Inferior parietal cortex (tissue), 1 donor: ENCODE measurements at regions not wholly inside any gene's neighbourhood (a gene's known extent, or its start where the extent isn't known, plus 50 kb on each side); places are given as distances from the start of the nearest gene placed in this dataset.
"Not testable (repeated sequence)": the region's sequence is repeated elsewhere in the genome, so short reads cannot be mapped to it uniquely, and the experiment has no call there.

Experiments used
- DNase-seq: peaks from one replicate; pipeline ENCODE4 v3.0.0-alpha.2; 2016; ENCODE audit errors: extremely low spot score

DNA sequence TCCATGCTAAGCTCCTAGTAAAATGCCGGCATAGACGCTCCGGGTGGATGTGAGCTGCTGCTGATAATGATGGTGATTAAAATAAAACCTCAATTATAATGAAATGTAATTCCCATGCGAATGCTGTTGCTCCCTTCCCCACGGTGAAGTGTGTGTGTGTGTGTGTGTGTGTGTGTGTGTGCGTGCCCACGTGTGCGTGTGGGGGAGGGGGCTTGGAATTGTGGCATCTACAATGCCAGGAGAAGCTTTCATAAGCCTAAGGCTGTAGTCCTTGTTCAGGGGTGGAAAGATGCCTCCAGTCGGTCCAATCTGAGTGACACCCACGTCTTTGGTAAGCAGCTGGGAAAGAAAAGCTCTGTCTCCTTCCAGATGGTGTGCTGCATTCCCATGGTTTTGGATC lies 137.9 kb downstream of the CDH26 start:
- DNase-seq = peak; percentile 32

DNA sequence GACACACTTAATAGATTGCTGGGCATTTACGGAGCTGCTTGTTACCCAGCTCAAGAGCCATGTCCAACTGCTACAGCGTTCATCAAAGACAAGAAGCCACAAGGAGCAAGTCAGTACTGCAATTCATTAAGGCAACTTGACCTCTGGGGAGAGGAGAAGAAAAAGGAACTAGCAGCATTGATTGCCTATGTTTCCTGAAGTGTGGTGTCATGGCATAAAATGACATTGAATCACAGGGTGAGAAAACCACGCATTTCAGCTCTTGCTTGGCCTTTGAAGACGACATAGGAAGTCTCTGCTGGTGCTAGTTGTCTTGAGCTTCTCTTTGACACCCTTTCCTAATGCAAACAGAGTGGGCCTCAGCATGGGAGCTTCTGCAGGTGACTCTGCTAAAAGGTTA lies 139.1 kb downstream of the CDH26 start:
- no peak for DNase-seq

DNA sequence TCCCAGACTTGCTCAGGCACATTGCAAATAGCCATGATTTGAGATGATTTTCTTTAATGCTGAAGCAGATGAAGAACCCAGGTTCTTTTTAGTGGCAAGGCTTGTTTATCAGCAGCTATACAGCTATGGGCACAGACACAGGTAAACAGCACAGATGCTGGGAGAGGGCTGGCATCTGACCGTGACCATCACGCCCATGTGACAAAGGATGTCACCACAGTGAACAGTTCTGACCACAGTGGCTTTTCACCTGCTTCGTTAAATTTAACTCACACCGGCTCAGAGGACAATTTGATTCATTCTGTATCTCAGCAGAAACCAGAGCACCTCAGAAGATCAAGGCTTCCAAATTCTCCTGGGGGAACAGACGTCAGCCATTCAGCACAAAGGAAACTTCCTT lies 142.6 kb downstream of the CDH26 start:
- no peak for DNase-seq

DNA sequence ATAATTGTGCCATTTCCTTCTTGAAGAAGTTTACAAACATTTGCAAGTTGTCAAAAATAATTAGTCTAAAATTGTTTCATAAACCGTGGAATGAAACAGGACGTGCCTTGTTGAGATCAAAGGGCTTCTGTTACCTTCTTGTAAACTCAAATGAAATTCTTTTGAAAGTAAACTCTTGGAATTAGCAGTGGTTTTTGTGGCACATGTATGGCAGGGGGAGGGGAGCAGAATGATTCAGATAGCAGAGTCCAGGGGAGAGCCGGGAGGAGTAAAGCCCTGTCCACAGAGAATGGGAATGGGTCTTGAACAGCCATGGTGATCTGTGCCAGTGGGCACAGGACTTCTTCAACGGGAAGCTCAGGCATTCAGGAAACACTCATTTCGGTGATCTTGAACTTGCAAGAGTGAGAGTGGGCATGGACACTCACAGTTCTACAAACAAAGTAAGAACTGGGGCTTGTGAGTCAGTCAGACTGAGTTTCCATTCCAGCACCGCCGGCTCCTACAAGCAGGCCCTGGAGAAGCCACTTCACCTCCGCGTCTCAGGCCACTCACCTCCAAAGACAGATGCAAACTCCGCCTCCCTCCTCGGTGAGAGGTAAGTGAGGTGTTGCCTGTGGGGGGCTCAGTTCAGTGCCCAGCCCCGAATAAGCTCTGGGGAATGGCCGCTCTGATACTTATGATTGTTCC lies 143.1 kb downstream of the CDH26 start:
- no peak for DNase-seq

DNA sequence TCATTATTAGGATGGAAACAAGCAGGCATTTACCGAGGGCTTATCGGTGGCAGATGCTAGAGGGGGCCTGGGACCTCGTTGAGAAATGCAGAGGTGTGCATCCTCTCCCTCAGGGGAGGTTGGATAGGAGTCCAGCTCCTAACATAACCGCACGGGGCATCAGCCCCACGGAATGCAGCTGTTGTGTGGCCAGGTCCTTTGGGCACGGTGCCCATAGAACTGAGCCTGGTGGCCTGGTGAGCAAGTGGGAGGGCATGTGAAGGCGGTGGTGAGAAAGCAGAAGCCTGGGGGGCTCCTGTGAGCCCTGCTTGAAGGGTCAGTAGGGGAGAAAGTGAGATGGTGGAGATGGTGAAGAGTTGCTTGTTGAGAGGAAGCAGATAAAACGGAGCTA lies 143.7 kb downstream of the CDH26 start:
- DNase-seq = no peak

DNA sequence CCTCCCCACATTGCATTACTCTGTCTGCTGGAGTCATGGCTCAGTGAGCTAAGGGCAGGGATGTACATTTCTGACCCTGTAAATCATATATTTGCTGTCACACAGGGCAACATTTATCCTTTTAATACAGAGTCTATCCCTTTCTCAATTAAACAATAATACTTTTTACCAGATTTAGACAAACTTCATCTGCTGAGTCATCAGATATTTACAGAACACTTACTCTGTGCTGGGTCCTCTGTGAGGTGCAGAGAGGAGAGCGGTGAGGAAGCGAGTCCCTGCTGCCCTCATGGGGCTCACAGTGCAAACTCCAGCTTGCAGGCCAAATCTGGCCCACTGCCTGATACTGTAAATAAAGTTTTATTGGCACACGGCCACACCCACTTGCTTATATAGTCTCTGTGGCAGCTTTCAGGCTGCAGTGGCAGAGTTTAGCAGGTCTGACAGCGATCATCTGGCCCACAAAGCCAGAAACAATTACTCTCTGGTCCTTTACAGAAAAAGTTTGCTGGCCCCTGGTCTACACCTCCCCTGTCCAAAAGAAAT lies 144.5 kb downstream of the CDH26 start:
- no peak for DNase-seq

DNA sequence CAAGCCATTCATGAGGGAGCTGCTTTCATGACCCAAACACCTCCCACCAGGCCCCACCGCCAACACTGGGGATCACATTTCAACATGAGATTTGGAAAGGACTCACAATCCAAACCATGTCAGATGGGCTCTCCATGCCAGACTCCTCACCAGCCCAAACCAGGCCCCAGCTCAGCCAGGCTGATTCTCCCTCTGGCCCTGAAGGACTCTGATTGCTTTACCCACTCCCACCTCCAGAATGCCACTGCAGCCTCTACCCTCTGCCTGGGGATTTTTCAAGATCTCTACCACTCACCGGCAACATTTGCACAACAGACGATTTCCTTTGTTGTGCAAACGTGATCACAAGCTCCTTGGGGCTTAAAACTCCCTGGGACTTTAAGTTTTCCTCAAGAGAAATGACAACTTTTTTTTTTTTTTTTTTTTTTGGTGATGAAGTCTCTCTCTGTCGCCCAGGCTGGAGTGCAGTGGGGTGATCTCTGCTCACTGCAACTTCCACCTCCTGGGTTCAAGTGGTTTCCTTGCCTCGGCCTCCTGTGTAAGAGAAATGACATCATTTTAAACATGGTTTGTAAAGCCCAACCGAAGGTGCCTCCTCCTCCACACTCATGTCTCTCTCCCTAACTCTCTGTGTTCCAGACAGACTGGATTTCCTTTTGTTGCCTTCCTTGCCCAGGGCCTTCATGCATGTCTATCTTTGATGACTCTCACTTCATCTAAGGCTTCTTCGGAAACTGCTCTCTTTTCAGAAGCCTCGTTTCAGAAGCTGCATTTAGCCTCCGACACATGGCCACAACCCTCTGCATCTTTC lies 147.0 kb downstream of the CDH26 start:
- no peak for DNase-seq

DNA sequence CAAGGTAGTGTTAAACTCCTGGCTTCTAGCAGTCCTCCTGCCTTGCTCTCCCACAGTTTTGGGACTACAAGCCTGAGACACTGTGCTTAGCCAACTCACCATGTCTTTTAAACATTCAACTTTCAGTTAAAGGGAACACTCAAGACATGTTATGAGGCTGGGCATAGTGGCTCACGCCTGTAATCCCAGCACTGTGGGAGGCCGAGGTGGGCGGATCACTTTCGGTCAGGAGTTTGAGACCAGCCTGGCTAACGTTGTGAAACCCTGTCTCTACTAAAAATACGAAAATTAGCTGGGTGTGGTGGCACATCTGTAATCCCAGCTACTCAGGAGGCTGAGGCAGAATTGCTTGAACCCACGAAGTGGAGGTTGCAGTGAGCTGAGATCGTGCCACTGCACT lies 148.0 kb downstream of the CDH26 start:
- DNase-seq = not testable (repeated sequence)

DNA sequence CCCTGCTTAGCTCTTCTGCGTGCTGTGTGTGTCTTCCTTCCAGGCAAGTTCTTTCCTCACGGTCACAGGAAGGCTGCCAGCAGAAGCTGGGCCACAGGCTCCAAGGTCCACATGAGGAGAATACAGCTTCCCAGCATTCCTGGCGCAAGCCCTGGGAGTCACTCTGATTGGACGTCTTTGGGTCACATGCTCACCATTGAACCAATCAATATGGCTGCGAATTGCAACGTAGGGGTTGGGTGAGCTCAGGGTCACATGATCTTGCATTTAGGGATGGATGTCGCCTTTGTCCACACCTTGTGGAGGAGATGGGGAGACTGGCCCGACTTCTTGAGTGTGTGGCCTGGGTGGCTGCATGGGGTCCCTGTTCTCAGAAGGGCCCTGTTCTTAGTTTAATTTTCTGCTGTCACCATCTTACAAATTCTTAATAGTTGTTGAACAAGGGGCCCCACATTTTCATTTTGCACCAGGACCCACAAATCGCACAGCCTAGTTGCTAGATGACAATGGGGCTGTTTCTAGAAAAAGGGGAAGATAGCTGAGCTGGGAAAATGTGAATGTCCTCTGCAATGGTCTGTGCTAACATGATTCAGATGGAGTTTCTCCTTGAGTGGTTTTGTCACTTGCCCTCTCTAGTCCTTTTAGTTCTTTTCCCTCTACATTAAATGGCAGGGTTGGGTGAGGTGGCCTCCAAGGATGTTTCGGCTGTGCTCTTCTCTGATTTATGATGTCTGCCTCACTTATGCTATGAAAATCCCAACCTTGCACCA lies 149.6 kb downstream of the CDH26 start:
- no peak for DNase-seq

DNA sequence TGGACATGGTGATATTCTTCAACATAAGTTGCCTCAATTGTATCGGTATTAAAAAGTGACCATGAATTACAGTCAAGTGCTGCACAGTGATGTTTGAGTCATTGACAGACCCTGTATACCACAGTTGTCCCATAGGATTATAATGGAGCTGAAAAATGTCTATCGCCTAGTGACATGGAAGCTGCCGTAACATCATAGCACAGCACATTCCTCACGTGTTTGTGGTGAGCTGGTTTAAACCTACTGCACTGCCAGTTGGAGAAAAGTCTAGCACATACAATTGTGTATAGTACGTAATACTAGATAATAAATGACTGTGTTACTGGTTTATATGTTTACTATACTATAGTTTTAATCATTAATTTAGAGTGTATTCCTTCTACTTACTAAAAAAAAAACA lies 150.2 kb downstream of the CDH26 start:
- DNase-seq = no peak

DNA sequence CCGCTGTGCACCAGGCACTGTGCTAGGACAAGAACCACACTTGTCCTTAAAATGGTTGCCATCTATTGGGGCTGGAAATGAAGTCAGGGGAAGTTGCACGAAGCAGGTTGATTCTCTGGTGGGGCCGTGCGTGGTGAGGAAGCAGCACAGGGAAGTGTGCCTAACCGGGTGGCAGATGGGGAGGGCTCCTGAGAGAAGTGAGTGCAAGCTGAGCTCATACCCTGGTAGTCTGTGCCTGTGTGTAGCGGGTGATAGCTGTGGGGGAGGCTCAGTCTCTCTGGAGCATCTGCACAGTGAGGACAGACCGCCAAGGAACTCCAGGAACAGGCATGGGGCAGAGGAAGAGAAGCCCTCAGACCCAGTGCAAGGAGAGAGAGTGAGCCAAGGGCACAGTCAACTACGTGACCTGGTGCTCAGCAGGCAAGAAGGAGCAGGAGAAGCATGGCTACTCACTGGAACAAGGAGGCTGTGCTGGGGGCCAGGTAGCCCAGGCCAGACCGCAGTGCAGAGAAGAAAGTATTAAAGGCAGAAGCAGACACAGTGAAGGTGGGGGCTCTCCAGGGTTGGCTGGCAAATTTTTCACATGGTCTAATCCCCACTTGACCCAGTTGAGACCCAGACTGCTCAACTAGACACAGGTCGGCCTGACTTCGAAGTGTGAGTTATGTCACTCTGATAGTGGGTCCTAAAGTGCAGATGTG lies 155.0 kb downstream of the CDH26 start:
- DNase-seq = no peak

DNA sequence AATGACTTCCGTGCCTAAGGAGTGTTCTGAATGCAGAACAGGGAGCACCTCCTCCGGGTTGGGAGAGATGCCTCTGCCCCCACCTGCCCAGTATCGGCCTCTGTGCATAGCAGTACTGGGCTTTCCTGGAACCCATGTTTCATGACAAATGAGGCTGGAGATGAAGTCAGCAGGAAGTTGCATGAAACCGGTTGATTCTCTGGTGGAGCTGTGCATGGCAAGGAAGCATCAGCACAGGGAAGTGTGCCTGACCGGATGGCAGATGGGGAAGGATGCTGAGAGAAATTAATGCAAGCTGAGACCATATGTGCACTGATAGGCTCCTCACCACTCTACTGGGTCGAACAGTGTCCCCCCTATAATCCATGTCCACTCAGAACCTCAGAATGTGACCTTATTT lies 155.5 kb downstream of the CDH26 start:
- no peak for DNase-seq

DNA sequence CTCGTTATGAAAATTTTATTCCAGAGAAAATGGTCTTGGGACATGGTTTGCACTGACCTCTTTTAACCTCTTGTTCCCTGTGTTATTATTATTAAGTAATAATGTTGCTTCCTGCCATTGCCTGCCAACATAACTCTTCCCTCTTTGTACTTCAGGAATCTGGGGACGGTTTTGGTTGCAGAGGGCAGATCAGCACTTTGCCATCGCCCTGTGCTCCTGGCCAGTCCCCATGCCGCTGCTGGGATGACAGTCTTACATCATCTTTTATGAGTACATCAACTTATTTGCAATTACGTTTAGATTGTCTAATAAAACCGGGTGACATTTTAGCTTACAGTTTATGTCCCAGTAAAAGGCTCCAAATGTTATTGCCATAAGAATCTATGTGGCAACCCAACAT lies 157.2 kb downstream of the CDH26 start:
- no peak for DNase-seq

DNA sequence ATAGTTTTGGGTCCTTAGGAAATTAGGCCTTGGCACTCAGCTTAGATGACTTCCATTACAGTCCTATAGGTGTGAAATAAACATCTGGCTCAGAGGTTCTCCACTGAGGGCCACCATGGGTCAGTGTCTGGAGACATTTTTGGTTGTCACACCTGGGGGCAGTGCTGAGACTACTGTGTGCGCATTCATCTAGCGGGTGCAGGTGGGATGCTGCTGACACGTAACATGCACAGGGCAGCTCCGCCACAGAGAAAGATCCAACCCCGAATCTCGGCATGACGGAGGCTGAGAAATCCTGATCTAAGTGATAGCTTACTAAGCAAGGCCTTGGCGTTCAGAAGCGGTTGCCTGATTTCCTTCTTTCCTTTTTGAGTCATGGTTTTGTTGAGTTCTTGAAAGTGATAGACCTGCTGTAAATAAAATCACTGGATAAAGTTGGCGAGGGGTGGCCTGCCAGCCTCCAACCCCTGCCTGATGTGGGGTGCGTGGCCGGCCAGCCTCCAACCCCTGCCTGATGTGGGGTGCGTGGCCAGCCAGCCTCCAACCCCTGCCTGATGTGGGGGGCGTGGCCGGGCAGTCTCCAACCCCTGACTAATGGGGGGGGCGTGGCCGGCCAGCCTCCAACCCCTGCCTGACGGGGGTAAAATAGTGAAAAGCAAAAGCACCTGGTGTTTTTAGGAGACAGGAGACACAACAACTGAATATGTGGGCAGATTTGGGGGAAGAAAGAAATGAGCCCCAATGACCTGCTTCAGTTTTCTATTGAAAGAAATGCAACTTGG lies 158.1 kb downstream of the CDH26 start:
- no peak for DNase-seq

DNA sequence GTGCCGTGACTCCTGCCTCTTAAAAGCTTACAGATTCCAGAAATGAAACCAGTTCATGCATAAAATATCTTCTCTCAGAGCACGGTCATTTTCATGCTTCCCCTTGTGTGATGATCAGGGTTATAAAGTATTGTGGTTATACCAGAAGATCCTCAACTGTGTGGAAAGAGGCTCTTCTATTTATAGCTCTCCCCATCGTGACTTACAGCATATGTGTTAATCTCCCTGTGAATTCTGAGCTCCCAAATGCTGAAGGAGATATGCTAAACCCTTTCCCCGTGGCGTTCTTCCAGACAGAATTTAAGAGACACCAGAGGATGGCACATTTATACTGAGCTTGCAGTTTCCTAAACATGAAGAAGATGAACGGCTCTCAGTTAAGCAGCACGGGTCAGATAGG lies 158.8 kb downstream of the CDH26 start:
- DNase-seq = peak; percentile 67

DNA sequence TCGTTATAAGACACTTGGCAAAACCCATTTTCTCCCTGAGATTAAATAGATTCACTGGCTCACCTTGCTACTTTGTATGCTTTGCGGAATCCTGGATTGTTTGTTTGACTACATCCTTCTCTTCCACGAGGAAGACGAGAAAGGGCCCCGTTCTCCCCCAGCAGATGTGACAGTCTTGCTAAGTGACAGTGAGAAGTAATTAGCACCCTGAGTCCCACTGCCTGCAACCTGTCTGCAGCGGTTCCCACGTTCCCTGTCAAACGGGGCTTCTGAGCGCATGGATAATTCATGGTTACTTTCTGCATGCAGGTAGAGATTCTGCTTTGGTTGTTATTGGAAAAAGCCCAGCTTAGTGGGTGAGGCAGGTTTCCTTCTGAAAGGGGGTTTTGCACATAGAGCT lies 163.7 kb downstream of the CDH26 start:
- DNase-seq = no peak

DNA sequence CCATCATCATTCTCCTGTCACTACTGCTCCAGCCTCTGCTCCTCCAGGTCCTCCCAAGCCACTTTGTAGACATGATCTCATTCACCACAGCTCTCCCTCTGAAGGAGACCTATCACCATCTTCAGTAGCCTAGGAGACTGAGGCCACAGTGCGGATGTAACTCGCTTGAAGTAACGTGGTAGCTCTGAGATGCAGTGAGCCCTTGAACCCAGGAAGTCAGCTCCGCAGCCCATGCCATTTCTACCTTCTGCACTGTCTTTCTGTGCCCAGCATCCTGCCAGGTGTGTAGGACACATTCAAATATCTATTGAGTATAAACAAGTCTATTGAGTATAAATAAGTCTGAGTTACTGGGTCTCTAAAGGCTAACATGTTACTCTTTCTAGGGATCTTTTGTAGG lies 164.4 kb downstream of the CDH26 start:
- no peak for DNase-seq

DNA sequence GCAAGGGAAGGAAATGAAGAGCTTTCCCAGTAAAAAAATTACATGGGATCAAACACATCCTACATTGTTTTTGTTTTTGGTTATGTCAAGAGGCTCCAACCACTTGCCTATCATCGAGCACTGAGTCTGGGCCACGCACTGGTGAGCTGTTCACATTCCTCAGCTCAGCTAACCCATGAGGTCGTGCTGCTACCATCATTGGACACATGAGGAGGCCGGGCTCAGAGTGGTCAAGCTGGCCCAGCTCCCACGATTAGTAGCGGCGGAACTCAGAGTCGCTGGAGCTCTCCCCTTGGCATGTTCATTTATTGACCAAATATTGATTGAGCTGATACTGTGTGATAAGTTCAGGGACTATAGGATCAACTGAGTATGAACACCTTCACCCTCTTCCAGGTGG lies 164.9 kb downstream of the CDH26 start:
- DNase-seq = no peak

DNA sequence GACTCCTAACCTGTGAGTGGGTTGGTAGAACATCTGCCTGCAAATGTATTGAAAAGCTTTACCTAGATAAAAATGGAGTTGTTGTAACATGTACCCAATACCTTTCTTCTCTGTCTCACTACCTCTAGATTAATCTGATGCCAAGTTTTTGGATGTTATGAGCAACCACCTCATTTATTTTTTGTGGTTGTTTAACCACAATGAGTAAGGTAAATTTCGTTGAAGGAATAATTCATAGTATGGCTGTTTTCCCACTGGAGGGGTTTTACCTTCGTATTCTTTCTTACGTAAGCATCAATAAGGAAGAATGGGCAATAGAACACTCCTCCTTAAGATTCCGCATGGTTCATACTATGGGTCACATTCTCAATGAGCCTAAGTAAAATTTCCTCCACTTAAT lies 165.4 kb downstream of the CDH26 start:
- DNase-seq = no peak

DNA sequence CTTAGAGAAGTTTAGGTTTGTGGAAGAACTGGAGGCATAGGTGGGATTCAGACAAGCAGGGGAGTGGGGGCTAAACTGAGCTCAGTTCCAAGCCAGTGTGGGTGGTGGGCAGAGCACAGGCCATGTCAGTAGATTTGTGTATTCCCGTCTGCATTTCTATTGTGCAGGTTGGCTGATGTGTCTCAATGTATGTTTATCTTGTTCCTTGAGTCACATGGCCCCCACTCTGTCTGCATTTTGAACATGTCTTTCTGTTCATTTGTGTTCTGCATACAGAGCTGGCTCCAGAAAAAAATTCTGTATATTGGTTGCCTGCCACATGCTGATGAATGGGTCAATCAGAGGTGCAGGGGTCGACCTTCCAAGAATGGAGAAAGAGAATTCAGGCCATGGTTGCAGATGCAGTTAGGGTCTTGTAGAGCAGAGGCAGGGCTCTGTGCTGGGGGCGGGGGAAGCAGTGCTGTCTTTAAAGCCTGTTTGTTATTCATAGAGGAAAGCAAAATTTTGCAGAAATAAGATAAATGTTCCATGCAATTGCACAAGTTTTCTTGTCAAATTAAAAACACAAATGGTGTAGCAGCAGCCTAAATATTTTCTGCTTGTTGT lies 166.7 kb downstream of the CDH26 start:
- no peak for DNase-seq

DNA sequence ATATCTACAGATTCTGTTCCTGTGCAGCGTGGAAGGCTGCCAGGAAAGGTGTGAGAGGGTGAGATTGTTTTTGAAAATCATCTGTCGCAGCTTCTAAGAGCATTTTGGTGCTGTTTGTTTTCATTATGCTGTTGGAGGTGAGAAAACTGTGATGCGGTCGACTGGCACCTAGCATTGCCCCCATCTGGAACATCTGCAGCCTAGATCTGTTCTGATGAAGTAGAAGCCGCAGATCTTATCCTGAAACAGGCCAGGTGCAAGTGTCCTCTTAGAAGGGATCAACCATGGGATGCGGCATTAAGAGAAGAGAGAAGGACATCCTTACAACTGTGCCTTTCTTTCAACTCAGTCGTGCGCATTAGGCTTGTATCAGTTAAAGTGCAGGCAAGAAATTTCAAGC lies 167.3 kb downstream of the CDH26 start:
- no peak for DNase-seq
